Thoracic aorta (tissue), 2 donors: ENCODE measurements at regions not wholly inside any gene's neighbourhood (a gene's known extent, or its start where the extent isn't known, plus 50 kb on each side); places are given as distances from the start of the nearest gene placed in this dataset.

Source experiments
- ATAC-seq: fragments of 150-250 bp; one replicate; pipeline ENCODE4 v1.8.0; 2017; ENCODE audit warnings: low read depth; ENCODE audit not compliant: insufficient number of reproducible peaks, low FRiP score
- DNase-seq: peaks from one replicate; pipeline ENCODE4 v3.0.0-alpha.2; 2020; ENCODE audit warnings: low spot score
- H3K27ac ChIP-seq, 2 donors: fragments of 200-600 bp; sonication (generic); 1 replicate in 1 of 2; 2 replicates in 1 of 2; pipeline ENCODE4 v1.5.1; 2016; ENCODE audit warnings: mild to moderate bottlenecking in 2 of 2, moderate library complexity in 2 of 2
- H3K27me3 ChIP-seq: fragments of 200-600 bp; sonication (generic); replicated peaks from 2 replicates; pipeline ENCODE4 v1.6.0; 2016; ENCODE audit warnings: mild to moderate bottlenecking; ENCODE audit not compliant: insufficient read depth
- H3K36me3 ChIP-seq: fragments of 200-600 bp; sonication (generic); one replicate; pipeline ENCODE4 v1.5.1; 2016
- H3K4me1 ChIP-seq, 2 donors: fragments of 200-600 bp; sonication (generic); 1 replicate in 1 of 2; 2 replicates in 1 of 2; pipeline versions ENCODE4 v1.5.1 to v1.6.0; 2016; ENCODE audit warnings: low read depth in 2 of 2, mild to moderate bottlenecking in 1 of 2; ENCODE audit not compliant: control insufficient read depth in 1 of 2
- H3K4me3 ChIP-seq: fragments of 200-600 bp; sonication (generic); 2 replicates; pipeline ENCODE4 v1.5.1; 2016; ENCODE audit warnings: mild to moderate bottlenecking
- H3K9me3 ChIP-seq: fragments of 200-600 bp; sonication (generic); 2 replicates; pipeline ENCODE4 v1.5.1; 2016
- TF ChIP-seq, protein P1 (sequence below): fragments of 200-600 bp; sonication (generic); IDR thresholded peaks from one replicate; pipeline ENCODE4 v1.5.1; 2019; ENCODE audit warnings: antibody characterized with exemption

DNA sequence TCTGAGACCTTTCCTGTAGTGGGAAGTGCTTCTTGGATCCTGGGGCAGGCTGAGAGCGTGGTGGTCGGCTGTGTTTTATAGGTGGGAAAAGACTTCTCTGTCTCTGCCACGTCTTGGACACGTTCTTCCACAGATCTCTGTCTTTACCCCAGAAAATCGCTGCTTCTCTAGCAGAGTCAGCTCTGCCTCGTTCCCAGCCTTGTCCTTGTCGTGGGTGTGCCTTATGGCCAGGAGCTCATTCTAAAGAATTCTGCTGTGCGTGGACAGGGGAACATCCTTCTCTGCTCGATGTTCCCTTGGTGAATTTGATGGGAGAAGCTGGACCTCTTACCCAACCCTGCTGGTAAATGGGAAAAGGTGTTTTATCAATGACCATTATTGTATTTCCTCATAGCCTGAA is 433.1 kb upstream of the C2CD4B start:
- Histone ChIP-seq H3K36me3 (no peaks in the 10 kb centered on the region), H3K4me1 (peaks cover 16 to 69% of the 10 kb centered on the region in 2 donors), H3K27ac (peak overlapping the region; percentile 35 to 37), H3K27me3 (no peaks in the 10 kb centered on the region), H3K9me3 (no peaks in the 10 kb centered on the region), H3K4me3 (no peak overlapping the region)
- TF ChIP-seq, protein P1, sequence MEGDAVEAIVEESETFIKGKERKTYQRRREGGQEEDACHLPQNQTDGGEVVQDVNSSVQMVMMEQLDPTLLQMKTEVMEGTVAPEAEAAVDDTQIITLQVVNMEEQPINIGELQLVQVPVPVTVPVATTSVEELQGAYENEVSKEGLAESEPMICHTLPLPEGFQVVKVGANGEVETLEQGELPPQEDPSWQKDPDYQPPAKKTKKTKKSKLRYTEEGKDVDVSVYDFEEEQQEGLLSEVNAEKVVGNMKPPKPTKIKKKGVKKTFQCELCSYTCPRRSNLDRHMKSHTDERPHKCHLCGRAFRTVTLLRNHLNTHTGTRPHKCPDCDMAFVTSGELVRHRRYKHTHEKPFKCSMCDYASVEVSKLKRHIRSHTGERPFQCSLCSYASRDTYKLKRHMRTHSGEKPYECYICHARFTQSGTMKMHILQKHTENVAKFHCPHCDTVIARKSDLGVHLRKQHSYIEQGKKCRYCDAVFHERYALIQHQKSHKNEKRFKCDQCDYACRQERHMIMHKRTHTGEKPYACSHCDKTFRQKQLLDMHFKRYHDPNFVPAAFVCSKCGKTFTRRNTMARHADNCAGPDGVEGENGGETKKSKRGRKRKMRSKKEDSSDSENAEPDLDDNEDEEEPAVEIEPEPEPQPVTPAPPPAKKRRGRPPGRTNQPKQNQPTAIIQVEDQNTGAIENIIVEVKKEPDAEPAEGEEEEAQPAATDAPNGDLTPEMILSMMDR = no peak
- ATAC-seq (no peak), DNase-seq (no peak)

DNA sequence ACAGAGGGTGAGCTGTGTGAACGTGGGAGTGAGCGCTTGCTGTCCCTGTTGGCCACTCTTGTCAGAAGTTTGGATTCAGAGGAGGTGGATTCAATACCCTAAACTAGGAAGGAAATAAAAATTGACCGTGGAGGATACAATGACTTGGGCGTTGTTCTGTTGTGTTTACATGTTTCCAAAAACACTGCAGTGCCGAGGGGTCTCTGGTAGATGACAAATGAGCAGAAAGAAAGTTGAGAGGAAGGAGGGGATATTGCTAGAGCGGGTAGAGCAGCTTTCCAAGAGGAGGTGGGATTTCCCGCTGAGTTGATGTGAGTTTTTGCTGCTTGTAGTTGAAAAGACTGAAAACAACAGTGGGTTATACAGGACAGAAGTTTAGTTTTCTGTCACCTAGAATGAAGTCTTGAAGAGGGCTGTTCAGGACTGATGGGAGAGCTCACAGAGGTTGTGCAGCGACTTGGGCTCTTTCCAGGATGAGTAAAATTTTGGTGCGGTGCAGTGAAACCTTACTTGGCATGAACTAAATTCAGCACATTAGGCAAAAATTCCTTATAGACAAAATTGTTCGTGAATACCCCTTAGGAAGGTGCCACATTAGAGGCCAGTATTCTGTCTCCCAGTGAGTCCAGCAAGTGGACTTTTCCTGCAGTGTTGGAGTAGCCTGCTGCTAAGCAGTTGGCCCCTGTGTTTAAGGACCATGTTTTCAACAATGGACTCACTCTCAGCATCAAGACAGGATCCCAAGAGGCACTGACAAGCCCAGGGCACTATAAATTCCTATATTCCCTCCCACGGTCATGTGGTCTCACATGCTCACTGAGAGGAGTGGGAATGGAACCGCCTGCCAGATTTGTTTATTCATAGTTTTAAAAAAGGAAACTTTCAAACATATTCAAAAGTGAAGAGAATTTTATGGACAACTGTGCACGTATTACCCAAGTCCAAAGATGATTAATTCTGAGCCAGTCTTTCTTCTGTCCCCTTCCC is 435.0 kb upstream of the C2CD4B start:
- H3K27ac ChIP-seq = peak overlapping the region; percentile 39 to 60
- no peak for ATAC-seq

DNA sequence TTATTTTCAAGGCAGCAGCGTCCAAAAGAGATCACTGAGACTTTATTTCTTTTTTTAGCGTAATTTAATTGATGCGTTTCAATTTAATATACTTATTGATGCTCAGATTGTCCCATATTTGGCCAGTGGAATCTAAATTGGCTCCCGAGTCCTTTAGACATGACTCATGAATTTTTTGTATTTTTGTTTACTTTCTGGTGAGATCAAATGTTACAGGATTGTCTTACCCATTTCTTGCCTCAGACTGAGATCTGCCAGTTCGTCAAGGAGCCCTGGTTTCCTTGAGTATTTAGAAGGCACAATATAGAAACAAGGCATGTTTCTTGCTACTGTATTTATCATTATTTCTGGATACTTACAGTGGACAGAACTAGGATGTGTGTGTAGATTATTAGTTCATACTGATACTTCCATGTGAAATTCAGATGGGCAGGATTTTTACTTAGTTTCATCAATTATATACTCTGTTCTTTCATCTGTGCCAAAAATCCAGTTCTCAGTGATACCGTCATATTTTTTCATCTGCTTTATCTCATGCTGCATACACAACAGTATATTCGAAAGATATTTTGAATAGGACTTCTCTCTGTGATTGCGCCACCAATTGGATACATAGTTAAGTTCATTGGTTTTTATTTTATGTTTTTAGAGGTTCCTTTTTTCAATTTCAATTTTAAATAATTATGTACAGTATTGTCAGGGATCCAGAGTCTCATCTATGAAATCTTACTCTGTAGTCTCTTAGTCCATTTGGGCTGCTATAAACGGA is 436.9 kb upstream of the C2CD4B start:
- no peak for ATAC-seq
- Histone ChIP-seq H3K27me3 (no peaks in the 10 kb centered on the region), H3K36me3 (no peaks in the 10 kb centered on the region), H3K4me3 (peak overlapping the region; percentile 4), H3K27ac (peak overlapping the region in 1 of 2 donors; percentile 47), H3K4me1 (peaks cover 15 to 75% of the 10 kb centered on the region in 2 donors), H3K9me3 (no peaks in the 10 kb centered on the region)
- TF ChIP-seq, protein P1 = no peak
- DNase-seq = no peak

More for the DNA sequence above, 435.0 kb upstream of the C2CD4B start:
- no peaks in the 10 kb centered on the region for H3K36me3 ChIP-seq
- H3K27me3 ChIP-seq = no peaks in the 10 kb centered on the region
- no peaks in the 10 kb centered on the region for H3K9me3 ChIP-seq
- H3K4me3 ChIP-seq = no peak overlapping the region
- peaks cover 15 to 73% of the 10 kb centered on the region in 2 donors for H3K4me1 ChIP-seq
- DNase-seq = no peak
- TF ChIP-seq, protein P1 = no peak

DNA sequence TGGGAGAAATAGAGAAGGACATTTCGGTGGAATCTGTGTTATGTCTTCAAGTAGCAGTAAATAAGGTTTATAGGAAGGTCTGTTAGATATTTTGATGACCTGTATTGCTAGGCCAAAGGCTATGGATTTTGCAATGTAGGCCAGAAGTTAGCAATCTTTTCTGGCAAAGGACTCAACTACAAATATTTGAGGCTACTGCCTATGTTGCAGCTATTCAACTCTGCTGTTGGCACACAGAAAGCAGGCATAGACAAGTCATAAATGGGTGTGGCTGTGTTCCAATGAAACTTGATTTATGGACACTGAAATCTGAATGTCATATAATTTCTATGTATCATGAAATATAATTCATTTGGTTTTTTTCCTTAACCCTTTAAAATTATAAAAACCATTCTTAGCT is 438.7 kb upstream of the C2CD4B start:
- DNase-seq = no peak
- Histone ChIP-seq H3K9me3 (no peaks in the 10 kb centered on the region), H3K27me3 (no peaks in the 10 kb centered on the region), H3K27ac (peak overlapping the region in 1 of 2 donors; percentile 25), H3K4me3 (no peak overlapping the region), H3K4me1 (peaks cover 15 to 68% of the 10 kb centered on the region in 2 donors), H3K36me3 (no peaks in the 10 kb centered on the region)
- TF ChIP-seq, protein P1 = no peak
- ATAC-seq = no peak

DNA sequence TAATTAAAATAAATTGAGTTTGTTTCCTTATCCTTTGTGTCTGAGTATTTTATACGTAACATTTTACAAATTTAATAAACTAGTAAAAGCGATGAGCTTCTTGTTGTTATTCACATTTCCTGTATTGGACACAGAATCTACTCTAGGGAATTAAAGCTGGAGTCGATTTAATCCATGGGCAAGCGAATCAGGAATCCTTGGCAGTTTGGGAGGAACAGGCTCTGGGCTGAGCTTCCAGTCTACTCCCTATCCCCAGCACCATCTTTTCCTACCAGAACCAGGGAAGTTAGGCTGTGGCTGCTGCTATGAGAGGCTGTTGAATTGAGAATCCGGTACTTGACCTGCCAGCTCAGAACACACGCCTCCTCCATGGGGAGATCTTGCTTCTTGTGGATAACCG is 437.3 kb upstream of the TPM1 start:
- ATAC-seq = no peak
- no peak overlapping the region for H3K27ac ChIP-seq

More for the DNA sequence above, 437.3 kb upstream of the TPM1 start:
- H3K27me3 ChIP-seq = no peaks in the 10 kb centered on the region
- no peaks in the 10 kb centered on the region for H3K9me3 ChIP-seq
- no peaks in the 10 kb centered on the region for H3K36me3 ChIP-seq
- TF ChIP-seq, protein P1 = no peak
- H3K4me3 ChIP-seq = no peak overlapping the region
- no peak for DNase-seq
- peaks cover 15 to 62% of the 10 kb centered on the region in 2 donors for H3K4me1 ChIP-seq
